ENCODE measurements at regions not wholly inside any gene's neighbourhood (a gene's known extent, or its start where the extent isn't known, plus 50 kb on each side); places are given as distances from the start of the nearest gene placed in this dataset.
"Not testable (repeated sequence)": the region's sequence is repeated elsewhere in the genome, so short reads cannot be mapped to it uniquely, and the experiment has no call there.

GRCh38 chr1:245008761-245009160 is 144.4 kb upstream of the HNRNPU start:
- no peak overlapping the region for H3K27ac ChIP-seq
- TF ChIP-seq CTCF (IDR thresholded peaks at IDR 0.05) = no peak
- TF ChIP-seq ZFX (IDR thresholded peaks at IDR 0.05; ENCODE audit: borderline replicate concordance) = no peak

- H3K27ac ChIP-seq = no peak overlapping the region
- TF ChIP-seq ZFX (IDR thresholded peaks at IDR 0.05; ENCODE audit: borderline replicate concordance) (no peak), CTCF (IDR thresholded peaks at IDR 0.05) (no peak)
Measured at GRCh38 chr1:245007852-245008251, 143.5 kb upstream of the HNRNPU start.

GRCh38 chr1:245003246-245003645 is 138.9 kb upstream of the HNRNPU start:
- no peak overlapping the region for H3K27ac ChIP-seq
- TF ChIP-seq ZFX (IDR thresholded peaks at IDR 0.05; ENCODE audit: borderline replicate concordance) = no peak
- TF ChIP-seq CTCF (IDR thresholded peaks at IDR 0.05) = no peak

- TF ChIP-seq ZFX (IDR thresholded peaks at IDR 0.05; ENCODE audit: borderline replicate concordance) = no peak
- no peak for TF ChIP-seq CTCF (IDR thresholded peaks at IDR 0.05)
- no peak overlapping the region for H3K27ac ChIP-seq
Measured at GRCh38 chr1:245001252-245001651, 136.9 kb upstream of the HNRNPU start.

- TF ChIP-seq ZFX (IDR thresholded peaks at IDR 0.05; ENCODE audit: borderline replicate concordance) = no peak
- TF ChIP-seq CTCF (IDR thresholded peaks at IDR 0.05) = no peak
- H3K27ac ChIP-seq = no peak overlapping the region
Measured at GRCh38 chr1:245000872-245001188, 136.5 kb upstream of the HNRNPU start.

- H3K27ac ChIP-seq = not testable (repeated sequence)
Measured at GRCh38 chr1:244999644-245000043, 135.3 kb upstream of the HNRNPU start.

- no peak overlapping the region for H3K27ac ChIP-seq
- no peak for TF ChIP-seq CTCF (IDR thresholded peaks at IDR 0.05)
- no peak for TF ChIP-seq ZFX (IDR thresholded peaks at IDR 0.05; ENCODE audit: borderline replicate concordance)
Measured at GRCh38 chr1:244998717-244999346, 134.5 kb upstream of the HNRNPU start.
